ENCODE measurements at regions not wholly inside any gene's neighbourhood (a gene's known extent, or its start where the extent isn't known, plus 50 kb on each side); places are given as distances from the start of the nearest gene placed in this dataset.

- Histone ChIP-seq H3K27ac (ENCODE audit: low read depth in 2 of 2, low read length in 1 of 2) (no peak overlapping the region), H3K9me2 (no peaks in the 10 kb centered on the region), H3K4me2 (no peak overlapping the region), H4K20me1 (ENCODE audit: insufficient read depth) (no peaks in the 10 kb centered on the region), H3K79me2 (ENCODE audit: insufficient read depth) (no peaks in the 10 kb centered on the region), H2AFZ (ENCODE audit: low read depth) (no peak overlapping the region), H3K9ac (no peak overlapping the region), H3K27me3 (ENCODE audit: insufficient read depth) (no peaks in the 10 kb centered on the region), H3F3A (replicated peaks; ENCODE audit: insufficient read depth) (no peaks in the 10 kb centered on the region), H3K4me1 (ENCODE audit: control insufficient read depth in 1 of 2, insufficient read depth in 2 of 2, low read depth in 1 of 2, low read length in 1 of 2) (no peaks in the 10 kb centered on the region), H3K4me3 (ENCODE audit: low read depth in 2 of 2, low read length in 1 of 2) (no peak overlapping the region), H3K9me3 (no peaks in the 10 kb centered on the region), H3K36me3 (replicated peaks in 1 of 2; ENCODE audit: control insufficient read depth in 1 of 2, insufficient read depth in 2 of 2, low read length in 1 of 2) (no peaks in the 10 kb centered on the region)
- TF ChIP-seq JUND (IDR thresholded peaks at IDR 0.05) (no peak), PBX3 (IDR thresholded peaks at IDR 0.05) (no peak), TCF12 (IDR thresholded peaks at IDR 0.05) (no peak)
- ChIA-PET POLR2A (no interaction called here), CTCF (no interaction called here)
- 34% methylated on average over 6 of the region's 6 CpGs for WGBS (ENCODE audit: low lambda C conversion rate)
- DNase-seq: no peak
Observed at GRCh38 chr3:161644891-161645635, 148.5 kb downstream of the OTOL1 start.

- H3K27ac ChIP-seq (ENCODE audit: low read depth in 2 of 2, low read length in 1 of 2): no peak overlapping the region
- H3K4me3 ChIP-seq (ENCODE audit: low read depth in 2 of 2, low read length in 1 of 2): no peak overlapping the region
- POLR2A ChIA-PET: no interaction called here
- DNase-seq: no peak
- H3K9me3 ChIP-seq: no peaks in the 10 kb centered on the region; the same call in 1 of the 2 replicates
- H2AFZ ChIP-seq (ENCODE audit: low read depth): no peak overlapping the region
- H3K9me2 ChIP-seq: no peaks in the 10 kb centered on the region
- H4K20me1 ChIP-seq (ENCODE audit: insufficient read depth): no peaks in the 10 kb centered on the region
- no peaks in the 10 kb centered on the region for H3K4me1 ChIP-seq (ENCODE audit: control insufficient read depth in 1 of 2, insufficient read depth in 2 of 2, low read depth in 1 of 2, low read length in 1 of 2)
- no peaks in the 10 kb centered on the region for H3K79me2 ChIP-seq (ENCODE audit: insufficient read depth)
- no peak overlapping the region for H3K9ac ChIP-seq
- WGBS (ENCODE audit: low lambda C conversion rate): 51% methylated on average over 2 of the region's 2 CpGs
- CTCF ChIA-PET: interaction anchor here (1.3 to 1.9 kb wide), 2 partner anchors 11 to 373 kb away, joined by 3 to 4 read pairs; no protein-coding TSS in a partner anchor
- H3K4me2 ChIP-seq: no peak overlapping the region
- H3F3A ChIP-seq (replicated peaks; ENCODE audit: insufficient read depth): no peaks in the 10 kb centered on the region
- H3K27me3 ChIP-seq (ENCODE audit: insufficient read depth): no peaks in the 10 kb centered on the region
- TF ChIP-seq ELF1 (IDR thresholded peaks at IDR 0.05) (no peak), NFIC (IDR thresholded peaks at IDR 0.05; ENCODE audit: borderline replicate concordance) (no peak), TCF12 (IDR thresholded peaks at IDR 0.05) (no peak), RCOR1 (IDR thresholded peaks at IDR 0.05; ENCODE audit: low read length) (no peak)
- no peaks in the 10 kb centered on the region for H3K36me3 ChIP-seq (replicated peaks in 1 of 2; ENCODE audit: control insufficient read depth in 1 of 2, insufficient read depth in 2 of 2, low read length in 1 of 2)
Observed at GRCh38 chr3:161647936-161648470, 151.4 kb downstream of the OTOL1 start.

- no peak for DNase-seq
- Histone ChIP-seq H4K20me1 (ENCODE audit: insufficient read depth) (no peaks in the 10 kb centered on the region), H3K79me2 (ENCODE audit: insufficient read depth) (no peaks in the 10 kb centered on the region), H3K9ac (no peak overlapping the region), H3K4me2 (no peak overlapping the region), H3K9me3 (no peaks in the 10 kb centered on the region; the same call in 1 of the 2 replicates), H3K9me2 (no peaks in the 10 kb centered on the region), H3K27me3 (ENCODE audit: insufficient read depth) (no peaks in the 10 kb centered on the region), H3K4me3 (ENCODE audit: low read depth in 2 of 2, low read length in 1 of 2) (no peak overlapping the region), H3K27ac (ENCODE audit: low read depth in 2 of 2, low read length in 1 of 2) (no peak overlapping the region), H2AFZ (ENCODE audit: low read depth) (no peak overlapping the region), H3K4me1 (ENCODE audit: control insufficient read depth in 1 of 2, insufficient read depth in 2 of 2, low read depth in 1 of 2, low read length in 1 of 2) (no peaks in the 10 kb centered on the region), H3K36me3 (replicated peaks in 1 of 2; ENCODE audit: control insufficient read depth in 1 of 2, insufficient read depth in 2 of 2, low read length in 1 of 2) (no peaks in the 10 kb centered on the region), H3F3A (replicated peaks; ENCODE audit: insufficient read depth) (no peaks in the 10 kb centered on the region)
- WGBS (ENCODE audit: low lambda C conversion rate): 39% methylated on average over 3 of the region's 3 CpGs
- TF ChIP-seq SIN3A (IDR thresholded peaks at IDR 0.05; ENCODE audit: borderline replicate concordance, low read depth, low read length): no peak
- TF ChIP-seq MAX (IDR thresholded peaks at IDR 0.05; ENCODE audit: low read depth): no peak
- TF ChIP-seq RCOR1 (IDR thresholded peaks at IDR 0.05; ENCODE audit: low read length): no peak
- no peak for TF ChIP-seq REST (IDR thresholded peaks at IDR 0.05; ENCODE audit: low read depth, low read length)
- TF ChIP-seq ELF1 (IDR thresholded peaks at IDR 0.05): no peak
- no peak for TF ChIP-seq PBX3 (IDR thresholded peaks at IDR 0.05)
- TF ChIP-seq MEF2A (IDR thresholded peaks at IDR 0.05; ENCODE audit: borderline replicate concordance, low read depth): no peak
- POLR2A ChIA-PET: no interaction called here
- CTCF ChIA-PET: interaction anchor here (0.7 kb wide), 1 partner anchor 10 kb away, joined by 3 read pairs; no protein-coding TSS in a partner anchor
Observed at GRCh38 chr3:161649900-161650484, 153.4 kb downstream of the OTOL1 start.
